ENCODE measurements at regions not wholly inside any gene's neighbourhood (a gene's known extent, or its start where the extent isn't known, plus 50 kb on each side); places are given as distances from the start of the nearest gene placed in this dataset.

DNA sequence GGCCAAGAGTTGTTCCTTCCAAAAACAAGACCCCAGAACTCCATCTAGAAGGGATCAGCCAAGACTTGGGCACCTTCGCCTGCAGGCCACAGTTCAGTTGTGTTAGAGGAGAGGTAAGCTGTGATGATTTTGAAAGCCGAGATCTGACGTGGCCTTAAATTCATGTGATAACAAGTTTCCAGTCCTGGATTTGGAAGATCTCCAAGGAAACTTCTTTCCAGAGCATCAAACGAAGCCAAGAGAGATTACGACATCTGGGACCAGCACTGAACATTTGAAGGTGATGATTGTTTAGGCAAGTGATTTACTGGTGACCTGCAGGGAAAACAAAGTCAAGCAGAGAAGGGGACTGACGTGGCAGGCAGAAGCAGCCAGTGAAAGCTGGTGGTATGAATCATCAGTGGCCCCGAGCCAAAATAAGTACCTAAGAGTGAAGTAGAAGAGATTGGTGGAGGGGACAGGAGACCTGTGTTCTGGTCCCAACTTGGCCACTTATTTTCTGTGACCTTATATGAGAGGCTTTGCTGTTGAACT is 339.0 kb upstream of the PROK2 start:
- H3K4me3 ChIP-seq = no peak overlapping the region
- intact Hi-C loops (cut with DNase I) = no loop called here
- no peak overlapping the region for H3K27ac ChIP-seq
- H3K27me3 ChIP-seq (ENCODE audit: low read depth) = no peaks in the 10 kb centered on the region
- no peaks in the 10 kb centered on the region for H3K36me3 ChIP-seq
- H3K9me3 ChIP-seq = no peaks in the 10 kb centered on the region
- DNase-seq (no peak), ATAC-seq (peak; percentile 36 to 40)
- TF ChIP-seq, protein P1, sequence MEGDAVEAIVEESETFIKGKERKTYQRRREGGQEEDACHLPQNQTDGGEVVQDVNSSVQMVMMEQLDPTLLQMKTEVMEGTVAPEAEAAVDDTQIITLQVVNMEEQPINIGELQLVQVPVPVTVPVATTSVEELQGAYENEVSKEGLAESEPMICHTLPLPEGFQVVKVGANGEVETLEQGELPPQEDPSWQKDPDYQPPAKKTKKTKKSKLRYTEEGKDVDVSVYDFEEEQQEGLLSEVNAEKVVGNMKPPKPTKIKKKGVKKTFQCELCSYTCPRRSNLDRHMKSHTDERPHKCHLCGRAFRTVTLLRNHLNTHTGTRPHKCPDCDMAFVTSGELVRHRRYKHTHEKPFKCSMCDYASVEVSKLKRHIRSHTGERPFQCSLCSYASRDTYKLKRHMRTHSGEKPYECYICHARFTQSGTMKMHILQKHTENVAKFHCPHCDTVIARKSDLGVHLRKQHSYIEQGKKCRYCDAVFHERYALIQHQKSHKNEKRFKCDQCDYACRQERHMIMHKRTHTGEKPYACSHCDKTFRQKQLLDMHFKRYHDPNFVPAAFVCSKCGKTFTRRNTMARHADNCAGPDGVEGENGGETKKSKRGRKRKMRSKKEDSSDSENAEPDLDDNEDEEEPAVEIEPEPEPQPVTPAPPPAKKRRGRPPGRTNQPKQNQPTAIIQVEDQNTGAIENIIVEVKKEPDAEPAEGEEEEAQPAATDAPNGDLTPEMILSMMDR (IDR thresholded peaks at IDR 0.05) = no peak
- H3K4me1 ChIP-seq = no peaks in the 10 kb centered on the region

DNA sequence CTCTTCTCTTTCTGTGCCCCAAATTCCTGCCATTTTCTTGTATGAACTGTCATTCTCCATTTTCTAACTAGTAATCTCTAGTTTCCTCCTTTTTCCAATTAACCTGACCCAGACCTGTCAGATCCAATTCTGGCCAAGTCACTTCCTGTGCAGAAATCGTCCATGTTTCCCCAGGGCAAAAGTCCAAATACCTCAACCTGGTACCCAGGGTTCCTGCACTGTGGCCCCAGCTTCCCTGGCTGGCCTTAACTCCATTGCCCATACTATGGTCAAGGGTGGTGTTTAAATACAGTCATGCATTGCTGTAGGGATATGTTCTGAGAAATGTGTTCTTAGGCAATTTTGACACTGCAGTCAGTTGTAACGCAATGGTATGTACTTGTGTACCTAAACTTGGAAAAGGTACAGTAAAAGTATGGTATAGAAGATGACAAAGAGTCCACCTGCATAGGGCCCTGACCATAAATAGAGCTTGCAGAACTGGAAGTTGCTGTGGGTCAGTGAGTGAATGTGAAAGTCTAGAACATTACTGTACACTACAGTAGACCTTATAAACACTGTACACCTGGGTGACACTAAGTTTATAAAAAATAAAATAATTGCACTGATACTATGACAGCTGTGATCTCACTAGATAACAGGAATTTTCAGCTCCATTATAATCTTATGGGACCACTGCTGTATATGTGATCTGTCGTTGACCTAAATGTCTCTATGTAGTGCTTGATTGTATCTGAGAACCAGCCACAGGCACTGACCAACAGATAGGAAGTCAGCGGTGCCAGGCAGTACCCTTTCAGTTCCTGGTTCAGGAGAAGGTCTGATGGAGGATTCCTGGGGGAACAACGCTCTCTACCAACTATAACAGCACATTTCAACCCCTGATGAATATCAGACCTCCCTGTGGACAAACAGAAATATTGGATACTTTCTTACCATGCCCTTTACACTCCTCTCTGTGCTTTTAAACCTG is 336.1 kb upstream of the PROK2 start:
- no peak overlapping the region for H3K4me3 ChIP-seq
- H3K36me3 ChIP-seq = no peaks in the 10 kb centered on the region
- no peak for ATAC-seq
- no peaks in the 10 kb centered on the region for H3K9me3 ChIP-seq
- TF ChIP-seq, protein P1 (IDR thresholded peaks at IDR 0.05) = no peak
- DNase-seq = no peak
- H3K4me1 ChIP-seq = no peaks in the 10 kb centered on the region
- no peak overlapping the region for H3K27ac ChIP-seq
- intact Hi-C loops (cut with DNase I) = no loop called here
- H3K27me3 ChIP-seq (ENCODE audit: low read depth) = no peaks in the 10 kb centered on the region

GRCh38 chr3:72120039-72120438 is 335.1 kb upstream of the PROK2 start:
- Histone ChIP-seq H3K4me3 (no peak overlapping the region), H3K27me3 (ENCODE audit: low read depth) (no peaks in the 10 kb centered on the region), H3K27ac (no peak overlapping the region), H3K4me1 (no peaks in the 10 kb centered on the region), H3K36me3 (no peaks in the 10 kb centered on the region), H3K9me3 (no peaks in the 10 kb centered on the region)
- intact Hi-C loops (cut with DNase I) = no loop called here
- no peak for DNase-seq
- no peak for ATAC-seq
- TF ChIP-seq, protein P1 (IDR thresholded peaks at IDR 0.05) = no peak

- ATAC-seq (no peak), DNase-seq (no peak)
- intact Hi-C loops (cut with DNase I) = no loop called here
- no peaks in the 10 kb centered on the region for H3K4me1 ChIP-seq
- H3K27me3 ChIP-seq (ENCODE audit: low read depth) = no peaks in the 10 kb centered on the region
- H3K9me3 ChIP-seq = no peaks in the 10 kb centered on the region
- no peaks in the 10 kb centered on the region for H3K36me3 ChIP-seq
- TF ChIP-seq, protein P1 (IDR thresholded peaks at IDR 0.05) = no peak
- no peak overlapping the region for H3K27ac ChIP-seq
- H3K4me3 ChIP-seq = no peak overlapping the region
Measured at GRCh38 chr3:72118628-72119027, 333.7 kb upstream of the PROK2 start.

GRCh38 chr3:72116226-72116625 is 331.3 kb upstream of the PROK2 start:
- intact Hi-C loops (cut with DNase I) = no loop called here
- Histone ChIP-seq H3K36me3 (no peaks in the 10 kb centered on the region), H3K4me3 (no peak overlapping the region), H3K9me3 (no peaks in the 10 kb centered on the region), H3K4me1 (no peaks in the 10 kb centered on the region), H3K27ac (no peak overlapping the region), H3K27me3 (ENCODE audit: low read depth) (no peaks in the 10 kb centered on the region)
- TF ChIP-seq, protein P1 (IDR thresholded peaks at IDR 0.05) = no peak
- DNase-seq (no peak), ATAC-seq (no peak)
